ENCODE measurements at regions not wholly inside any gene's neighbourhood (a gene's known extent, or its start where the extent isn't known, plus 50 kb on each side); places are given as distances from the start of the nearest gene placed in this dataset.

GRCh38 chr1:87439821-87440220 is 111.1 kb downstream of the LMO4 start:
- no peak for DNase-seq

DNA sequence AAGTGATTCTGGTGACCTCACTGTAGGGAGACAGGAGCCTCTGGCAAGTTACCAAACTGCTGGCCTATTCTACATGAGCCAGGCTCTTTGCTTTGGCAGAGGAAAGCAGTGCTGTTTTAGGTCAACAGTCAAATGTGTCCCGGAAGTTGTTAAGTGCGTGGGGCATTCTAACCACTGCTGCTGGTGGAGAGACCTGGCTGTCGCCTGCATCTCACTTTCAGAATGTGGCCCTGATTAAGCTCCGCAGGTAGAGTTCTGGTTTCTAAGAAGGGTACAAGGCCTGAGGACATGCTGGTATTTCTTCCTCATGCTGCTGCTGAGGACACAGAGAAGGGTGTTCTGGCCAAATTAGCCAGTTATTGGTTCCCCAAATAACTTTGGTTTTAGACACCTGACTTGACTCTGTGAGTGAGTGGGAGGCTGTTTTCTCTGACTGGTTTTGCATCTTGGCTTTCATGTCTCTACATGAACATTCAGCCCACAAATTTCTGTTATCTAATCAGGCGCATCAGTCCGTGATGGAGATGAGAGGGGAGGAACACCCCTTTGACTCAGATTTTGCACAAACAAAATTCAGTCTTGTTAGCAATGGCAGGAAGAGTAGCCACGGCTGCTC is 120.8 kb downstream of the LMO4 start:
- no peak for DNase-seq

- DNase-seq, result no peak
Observed at GRCh38 chr1:87450136-87450535, 121.5 kb downstream of the LMO4 start.

DNA sequence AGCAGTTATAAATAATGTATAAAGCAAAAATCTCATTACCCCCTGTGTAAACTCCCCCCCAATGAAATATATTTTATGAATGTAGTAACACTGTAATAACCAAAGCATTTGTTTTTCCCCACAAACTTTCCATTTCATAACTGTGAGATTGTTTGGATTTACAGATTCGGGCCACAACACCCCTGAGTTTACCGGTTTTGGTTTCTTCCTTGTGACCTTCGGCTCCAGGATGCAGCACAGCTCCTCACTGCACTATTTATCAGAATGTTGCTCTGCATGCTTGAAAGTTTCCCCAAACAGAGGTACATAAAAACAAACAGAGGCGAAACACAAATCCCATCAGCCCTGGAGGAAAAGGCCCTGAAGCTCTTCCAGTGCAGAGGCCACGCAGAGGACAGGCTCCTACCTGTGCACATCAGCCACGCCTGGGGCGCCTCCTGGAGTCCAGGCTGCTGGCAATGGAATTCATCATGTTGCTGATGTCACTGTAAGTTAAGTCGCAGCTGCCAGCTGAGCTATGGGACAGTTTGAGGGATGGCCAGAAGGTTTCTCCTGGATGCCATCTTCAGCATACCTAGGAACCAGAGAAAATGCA is 122.0 kb downstream of the LMO4 start:
- DNase-seq, result peak; percentile 8

- DNase-seq, result no peak
Observed at GRCh38 chr1:87451229-87451920, 122.7 kb downstream of the LMO4 start.

GRCh38 chr1:87452648-87453047 is 124.0 kb downstream of the LMO4 start:
- no peak for DNase-seq

DNA sequence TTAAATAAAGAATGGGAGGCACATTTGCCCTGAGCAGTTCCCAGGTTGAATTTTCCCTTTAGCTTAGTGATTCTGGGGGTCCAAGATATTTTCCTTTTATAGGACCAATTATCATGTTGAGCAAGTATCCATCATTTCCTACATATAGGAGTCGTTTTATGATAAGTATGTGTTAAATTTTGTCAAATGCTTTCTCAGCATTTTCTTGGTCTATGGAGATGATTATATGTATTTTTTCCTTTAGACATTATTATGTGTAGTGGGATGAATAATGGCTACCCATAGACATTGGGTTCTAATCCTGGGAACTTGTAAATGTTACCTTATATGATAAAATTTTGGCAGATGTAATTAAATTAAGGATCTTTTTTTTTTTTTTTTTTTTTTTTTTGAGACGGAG is 128.7 kb downstream of the LMO4 start:
- no peak for DNase-seq

DNA sequence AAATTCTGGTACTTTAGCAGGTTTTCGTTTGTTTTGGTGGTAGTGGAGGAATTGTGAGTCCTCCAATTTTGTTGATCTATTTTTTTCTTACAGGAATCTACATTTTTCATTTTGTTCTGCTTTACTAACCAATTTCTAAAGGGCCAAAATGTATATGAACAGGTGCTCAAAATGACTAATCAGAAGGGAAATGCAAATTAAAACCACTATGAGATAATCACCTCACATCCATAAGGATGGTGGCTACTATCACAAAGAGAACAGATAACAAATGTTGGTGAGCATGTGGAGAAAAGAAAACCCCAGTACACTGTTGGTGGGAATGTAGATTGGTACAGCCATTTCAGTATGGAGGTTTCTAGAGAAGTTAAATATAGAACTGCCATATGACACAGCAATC is 134.2 kb downstream of the LMO4 start:
- peak; percentile 61 for DNase-seq

GRCh38 chr1:87464022-87464490 is 135.4 kb downstream of the LMO4 start:
- DNase-seq, result peak; percentile 19

- DNase-seq, result no peak
Observed at GRCh38 chr1:87466621-87467020, 137.9 kb downstream of the LMO4 start.

DNA sequence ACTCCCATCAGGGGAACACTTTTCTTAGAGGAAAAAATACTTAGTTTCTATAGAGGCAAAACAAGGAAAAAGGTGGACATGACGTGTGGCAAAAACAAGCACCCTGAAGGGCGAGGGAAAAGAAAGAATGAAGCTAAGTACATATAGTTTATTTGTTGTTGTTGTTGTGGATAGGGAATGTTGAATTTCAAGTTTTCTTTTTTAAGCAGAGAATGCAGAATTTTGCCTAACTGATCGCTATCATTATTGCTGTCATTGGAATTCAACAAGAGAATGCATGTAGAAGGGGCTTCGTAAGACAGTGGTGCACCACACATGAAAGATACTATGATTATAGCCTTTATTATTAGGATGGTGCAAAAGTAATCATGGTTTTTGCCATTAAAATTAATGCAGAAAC is 144.0 kb downstream of the LMO4 start:
- DNase-seq, result no peak

DNA sequence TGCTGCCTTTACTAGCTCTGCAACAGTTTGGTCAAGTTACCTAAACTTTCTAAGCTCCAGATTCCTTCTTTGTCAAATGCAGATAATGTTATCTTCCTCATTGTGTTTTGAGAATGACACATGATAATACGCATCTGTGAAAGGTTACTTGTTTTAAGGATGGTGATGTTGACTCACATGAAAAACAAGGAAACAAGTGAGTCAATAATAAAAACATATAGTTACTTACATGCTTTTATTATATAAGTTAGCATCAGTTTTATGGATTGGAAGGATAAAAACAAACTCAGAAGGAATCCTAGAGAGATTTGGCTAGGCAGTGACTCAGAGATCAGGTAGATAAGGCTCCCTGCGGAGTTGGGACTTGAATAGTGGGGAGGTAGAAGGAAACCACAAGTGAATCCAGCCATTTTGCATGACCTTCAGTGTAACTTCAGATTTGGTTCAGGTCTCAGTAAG is 144.6 kb downstream of the LMO4 start:
- peak; percentile 18 for DNase-seq

DNA sequence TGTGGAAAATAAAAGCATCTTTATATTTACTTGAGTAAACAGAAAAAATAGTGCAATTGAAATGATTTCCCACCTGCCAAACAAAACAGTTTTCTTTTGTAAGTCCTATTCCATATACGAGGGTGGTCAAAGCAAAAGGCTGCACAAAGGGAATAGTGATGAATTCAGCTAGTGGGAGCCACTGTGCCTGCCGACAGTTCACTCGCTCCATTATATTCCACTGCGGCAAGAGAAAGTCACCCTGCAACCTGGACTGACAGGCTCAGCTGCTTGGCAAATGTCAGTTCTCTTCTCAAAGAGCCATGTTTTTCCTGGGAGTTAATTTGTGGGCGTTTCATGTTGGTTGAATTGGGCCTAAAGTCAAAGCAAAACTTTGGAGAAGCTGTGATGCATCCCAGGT is 145.4 kb downstream of the LMO4 start:
- DNase-seq, result no peak

DNA sequence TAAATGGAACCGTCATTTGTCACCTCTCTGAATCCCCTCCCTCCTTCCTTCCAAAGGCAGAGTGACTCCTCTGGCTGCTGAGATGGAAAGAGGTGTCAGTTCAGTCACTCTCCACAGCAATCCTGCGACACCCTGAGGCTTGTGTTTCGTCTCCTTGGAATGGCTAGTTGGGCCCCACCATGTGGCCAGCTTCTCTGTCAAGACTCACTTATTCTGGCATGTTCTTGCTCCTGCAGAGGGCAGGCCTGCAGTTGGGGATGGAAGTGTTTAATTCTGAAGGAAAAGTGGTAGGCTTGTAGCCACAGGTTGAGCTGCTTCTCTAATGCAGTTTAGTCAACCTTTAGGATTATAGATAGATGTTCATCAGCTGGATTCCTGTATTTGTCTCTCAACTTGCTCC is 149.6 kb downstream of the LMO4 start:
- DNase-seq, result peak; percentile 29

GRCh38 chr1:87495147-87495546 is 166.5 kb downstream of the LMO4 start:
- DNase-seq, result peak; percentile 83

DNA sequence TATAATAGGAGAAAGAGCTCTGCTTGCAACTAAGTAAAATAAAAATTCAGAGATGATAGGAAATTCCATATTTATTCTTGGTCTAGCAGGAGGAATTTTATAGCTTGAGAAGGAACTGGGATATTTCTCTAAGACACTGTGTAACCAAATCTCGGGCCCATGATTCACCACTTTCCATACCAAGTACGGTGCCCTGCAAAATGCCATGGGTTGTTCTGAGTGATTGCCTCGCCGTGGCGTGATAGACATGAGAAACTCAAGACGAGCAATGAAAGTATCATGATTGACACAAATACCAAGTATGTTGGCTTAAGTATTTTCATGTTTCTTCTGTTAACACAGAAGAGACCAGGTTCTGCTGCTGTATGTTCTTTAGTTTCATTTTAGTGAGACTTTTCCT is 167.2 kb downstream of the LMO4 start:
- DNase-seq, result no peak

- peak; percentile 33 for DNase-seq
Observed at GRCh38 chr1:87497380-87498203, 168.9 kb downstream of the LMO4 start.

DNA sequence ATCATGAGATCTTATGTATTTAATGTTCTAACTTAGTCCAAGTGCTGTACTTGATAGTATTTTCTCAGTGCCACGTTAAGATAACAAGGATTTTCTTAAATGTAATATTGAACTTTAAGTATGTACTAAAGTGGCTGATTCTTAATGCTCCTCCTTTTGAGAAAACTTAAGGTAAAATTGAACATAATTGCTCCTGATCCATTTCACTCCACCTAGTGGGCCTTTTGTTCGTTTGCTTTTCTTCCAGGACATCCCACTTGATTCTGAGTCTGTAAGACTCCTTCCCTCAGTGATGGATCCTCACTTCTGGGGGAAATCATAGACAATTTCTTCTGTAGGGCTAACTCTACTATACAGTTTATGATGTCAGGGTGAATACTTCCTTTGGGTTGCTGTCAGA is 173.1 kb downstream of the LMO4 start:
- DNase-seq, result no peak

GRCh38 chr1:87505391-87505983 is 176.8 kb downstream of the LMO4 start:
- DNase-seq, result no peak

DNA sequence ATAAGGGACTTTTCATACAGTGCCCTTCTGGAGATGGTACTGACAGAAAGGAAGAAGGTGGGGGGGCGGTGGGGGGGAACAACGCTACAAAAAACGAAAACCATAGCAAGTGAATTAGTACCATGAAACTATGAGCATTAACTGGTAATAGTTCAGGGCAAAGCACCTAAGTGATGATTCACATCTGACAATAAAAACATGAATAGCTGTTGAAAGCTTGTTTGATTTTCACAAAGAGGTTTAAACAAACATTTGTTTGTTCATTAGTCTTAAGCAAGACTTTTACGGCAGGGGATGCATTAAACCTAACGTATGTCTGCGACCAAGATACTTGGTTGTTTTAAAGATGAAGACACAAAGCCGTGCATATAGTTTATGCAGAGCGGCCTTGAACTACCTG is 177.5 kb downstream of the LMO4 start:
- DNase-seq, result no peak

DNA sequence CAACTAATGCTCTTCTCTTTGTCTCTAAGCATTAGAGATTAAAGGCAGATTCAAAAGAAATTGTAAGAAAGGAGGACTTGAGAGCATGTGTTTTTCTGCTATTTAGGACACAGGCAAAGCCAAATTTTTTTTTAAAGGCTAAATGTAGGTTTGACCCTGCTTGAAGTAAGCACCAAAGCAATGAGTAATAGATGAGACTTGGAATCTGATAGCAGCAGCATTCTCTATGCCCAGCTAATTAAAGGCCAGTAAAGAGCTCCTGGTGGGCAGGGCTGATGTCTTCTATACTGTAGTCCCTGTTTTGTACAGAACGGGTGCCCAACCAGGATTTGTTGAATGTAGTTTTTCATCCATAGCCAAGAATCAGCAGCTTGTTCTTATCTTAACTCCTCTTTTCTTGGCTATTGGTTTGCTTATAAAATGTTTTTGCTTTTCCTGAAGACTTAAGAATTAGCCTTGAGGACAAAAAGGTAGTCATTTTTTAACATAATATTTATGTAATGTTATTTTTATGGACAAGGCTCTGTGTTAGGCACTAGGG is 179.6 kb downstream of the LMO4 start:
- no peak for DNase-seq

DNA sequence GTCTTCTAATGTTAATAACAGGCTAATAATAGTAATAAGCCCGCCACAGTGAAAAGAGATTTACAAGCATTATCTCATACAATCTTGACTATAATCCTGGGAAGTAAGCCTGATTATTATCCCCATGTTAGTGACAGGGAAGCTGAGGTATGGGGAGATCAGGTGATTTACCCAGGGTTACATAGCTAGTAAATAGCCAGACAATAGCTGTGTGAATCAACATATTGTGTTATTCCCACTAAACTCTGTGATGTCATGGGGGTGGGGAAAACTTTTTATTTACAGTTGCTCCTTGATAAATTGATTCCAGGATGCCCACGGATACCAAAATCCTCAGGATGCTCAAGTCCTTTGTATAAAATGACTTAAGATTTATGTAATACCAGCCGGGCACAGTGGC is 181.9 kb downstream of the LMO4 start:
- no peak for DNase-seq

DNA sequence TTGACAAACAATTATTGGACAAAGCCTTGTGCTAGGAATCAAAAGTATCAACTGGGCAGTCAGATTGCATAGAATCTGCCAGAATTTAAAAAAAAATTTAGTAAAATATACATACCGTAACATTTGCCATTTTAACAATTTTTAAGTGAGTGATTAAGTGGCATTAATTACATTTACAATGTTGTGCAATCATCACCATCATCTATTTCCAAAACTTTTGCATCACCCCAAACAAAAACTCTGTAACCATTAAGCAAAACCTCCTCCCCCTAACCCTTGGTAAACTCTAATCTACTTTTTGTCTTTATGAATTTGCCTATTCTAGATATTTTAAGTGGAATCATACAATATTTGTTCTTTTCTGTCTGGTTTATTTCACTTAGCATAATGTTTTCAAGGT is 182.8 kb downstream of the LMO4 start:
- no peak for DNase-seq

Data from OCI-M1 (cell line).